ENCODE measurements at regions not wholly inside any gene's neighbourhood (a gene's known extent, or its start where the extent isn't known, plus 50 kb on each side); places are given as distances from the start of the nearest gene placed in this dataset.

GRCh38 chr7:115491744-115492380 is 538.7 kb downstream of the TFEC start:
- TF ChIP-seq POU5F1 (IDR thresholded peaks at IDR 0.05; ENCODE audit: low read depth, low read length) (no peak), TBP (IDR thresholded peaks at IDR 0.05; ENCODE audit: low read depth, low read length) (no peak), RAD21 (IDR thresholded peaks at IDR 0.05 in 1 of 2, conservative IDR thresholded peaks at IDR 0.05 in 1 of 2; ENCODE audit: low read depth in 2 of 2, low read length in 2 of 2) (no peak), GABPA (IDR thresholded peaks at IDR 0.05; ENCODE audit: borderline replicate concordance, insufficient read depth, low read length) (no peak), POLR2A (IDR thresholded peaks at IDR 0.05; ENCODE audit: control extremely low read depth in 1 of 2, low read depth in 2 of 2, low read length in 2 of 2) (no peak), CHD2 (IDR thresholded peaks at IDR 0.05; ENCODE audit: low read length) (no peak), ZNF274 (IDR thresholded peaks at IDR 0.05; ENCODE audit: borderline replicate concordance, extremely low read depth, low read length) (no peak), RFX5 (IDR thresholded peaks at IDR 0.05; ENCODE audit: borderline replicate concordance, low read depth, low read length) (no peak), POLR2AphosphoS5 (IDR thresholded peaks at IDR 0.05; ENCODE audit: low read depth, low read length) (no peak), EP300 (IDR thresholded peaks at IDR 0.05; ENCODE audit: borderline replicate concordance in 1 of 2, low read depth in 2 of 2, low read length in 2 of 2) (no peak), ATF3 (IDR thresholded peaks at IDR 0.05; ENCODE audit: insufficient read depth, low read depth, low read length) (no peak)
- TF ChIP-seq, protein P1, sequence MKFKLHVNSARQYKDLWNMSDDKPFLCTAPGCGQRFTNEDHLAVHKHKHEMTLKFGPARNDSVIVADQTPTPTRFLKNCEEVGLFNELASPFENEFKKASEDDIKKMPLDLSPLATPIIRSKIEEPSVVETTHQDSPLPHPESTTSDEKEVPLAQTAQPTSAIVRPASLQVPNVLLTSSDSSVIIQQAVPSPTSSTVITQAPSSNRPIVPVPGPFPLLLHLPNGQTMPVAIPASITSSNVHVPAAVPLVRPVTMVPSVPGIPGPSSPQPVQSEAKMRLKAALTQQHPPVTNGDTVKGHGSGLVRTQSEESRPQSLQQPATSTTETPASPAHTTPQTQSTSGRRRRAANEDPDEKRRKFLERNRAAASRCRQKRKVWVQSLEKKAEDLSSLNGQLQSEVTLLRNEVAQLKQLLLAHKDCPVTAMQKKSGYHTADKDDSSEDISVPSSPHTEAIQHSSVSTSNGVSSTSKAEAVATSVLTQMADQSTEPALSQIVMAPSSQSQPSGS (IDR thresholded peaks at IDR 0.05; ENCODE audit: low read length), result no peak
